NCI-H2227 (cell line): ENCODE measurements at regions not wholly inside any gene's neighbourhood (a gene's known extent, or its start where the extent isn't known, plus 50 kb on each side); places are given as distances from the start of the nearest gene placed in this dataset.
"Not testable (repeated sequence)": the region's sequence is repeated elsewhere in the genome, so short reads cannot be mapped to it uniquely, and the experiment has no call there.

ENCODE experiments used
- DNase-seq: peaks from one replicate; lab custom pipeline; 2025; ENCODE audit not compliant: unreplicated experiment; lab: John Stamatoyannopoulos, UW

DNA sequence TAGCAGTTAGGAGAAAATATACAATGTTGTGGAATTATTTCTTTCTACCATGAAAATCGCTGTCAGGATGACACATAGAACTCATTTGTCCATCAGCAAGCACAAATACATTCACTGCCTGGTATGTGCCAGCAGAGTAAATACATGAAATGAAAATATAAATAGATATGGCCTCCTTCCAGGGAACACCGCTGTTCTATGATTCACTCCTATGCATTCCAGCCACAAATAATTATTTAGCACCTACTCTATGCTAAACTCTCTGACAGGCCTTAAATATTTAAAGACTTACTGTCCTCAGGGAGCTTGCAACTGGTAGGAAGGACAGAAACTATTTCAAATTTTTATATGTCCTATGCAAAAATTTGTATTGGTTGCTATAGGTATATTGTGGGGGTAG lies 975.0 kb upstream of the NCAM2 start:
- DNase-seq, result no peak

DNA sequence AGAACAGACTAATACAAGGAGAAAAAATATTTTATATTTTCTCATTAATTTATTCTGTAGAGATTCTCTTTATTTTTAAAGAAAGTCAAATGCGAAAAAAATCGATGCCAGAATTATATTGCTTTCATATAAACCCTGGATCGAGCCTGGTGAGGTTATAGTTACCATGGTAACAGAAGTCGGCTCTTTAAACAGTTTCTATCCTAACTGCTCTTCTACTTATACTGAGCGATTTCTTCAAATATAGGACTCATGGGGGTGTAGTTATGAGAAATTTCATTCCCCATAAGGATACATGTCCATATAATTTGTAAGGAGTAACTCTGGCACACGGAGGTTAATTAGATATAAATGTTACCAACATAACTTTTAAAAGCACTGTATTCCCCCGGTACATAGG lies 973.5 kb upstream of the NCAM2 start:
- DNase-seq, result no peak

DNA sequence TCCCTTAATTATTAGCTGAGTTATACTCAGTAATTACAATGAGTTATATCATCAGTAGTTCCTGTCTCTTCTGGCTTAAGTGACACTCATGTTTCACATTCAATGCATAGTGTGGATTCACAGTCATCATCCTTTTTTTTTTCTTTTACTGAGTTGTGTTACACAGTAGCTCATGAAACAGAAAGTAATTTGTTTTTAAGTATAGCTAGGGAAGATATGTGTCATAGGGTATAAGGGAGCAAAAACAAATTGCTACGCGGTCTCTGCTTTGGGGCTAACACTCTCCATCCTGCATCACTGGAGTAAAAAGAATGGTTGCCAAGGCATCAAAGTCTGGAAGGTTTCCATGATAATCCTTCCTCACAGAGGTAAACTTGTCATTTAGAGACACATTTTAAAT lies 971.7 kb upstream of the NCAM2 start:
- no peak for DNase-seq

DNA sequence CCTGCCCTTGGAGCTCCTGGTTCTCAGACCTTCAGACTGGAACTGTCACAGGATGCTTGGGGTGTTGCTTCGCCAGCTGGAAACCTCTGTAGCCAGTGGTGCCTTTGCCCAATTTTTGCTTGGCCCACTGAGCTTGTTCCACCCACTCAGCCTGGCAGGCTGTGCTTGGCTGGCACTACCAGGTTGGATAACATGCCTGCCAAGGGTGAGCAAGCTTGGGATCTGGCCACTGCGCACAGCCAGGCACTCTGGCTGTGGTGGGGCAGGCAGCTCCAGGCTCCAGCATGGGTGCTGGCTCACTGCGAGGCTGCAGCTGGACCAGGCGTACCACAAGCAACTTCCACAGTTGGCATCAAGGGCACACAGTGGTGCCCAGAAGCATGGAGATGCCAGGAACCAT lies 967.8 kb upstream of the NCAM2 start:
- DNase-seq, result no peak

DNA sequence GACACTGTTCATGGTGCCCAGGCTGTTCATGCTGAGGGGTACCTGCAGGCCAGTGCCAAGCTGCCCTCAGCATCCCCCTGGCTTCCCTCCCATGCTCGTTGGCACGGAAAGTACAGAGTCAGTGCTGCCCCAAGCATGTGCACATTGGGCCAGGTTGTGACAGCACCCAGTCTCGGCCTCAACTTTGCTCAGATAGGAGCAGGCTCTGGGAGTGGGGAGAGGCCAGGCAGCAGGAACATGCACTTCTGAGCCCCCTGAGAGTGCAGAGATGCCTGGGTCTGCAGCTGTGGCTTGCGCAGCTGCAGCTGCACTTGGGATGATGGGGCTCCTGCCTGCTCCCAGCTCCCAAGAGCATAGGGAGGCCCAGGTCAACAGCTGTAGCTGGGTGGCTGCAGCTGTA lies 966.4 kb upstream of the NCAM2 start:
- DNase-seq, result no peak

DNA sequence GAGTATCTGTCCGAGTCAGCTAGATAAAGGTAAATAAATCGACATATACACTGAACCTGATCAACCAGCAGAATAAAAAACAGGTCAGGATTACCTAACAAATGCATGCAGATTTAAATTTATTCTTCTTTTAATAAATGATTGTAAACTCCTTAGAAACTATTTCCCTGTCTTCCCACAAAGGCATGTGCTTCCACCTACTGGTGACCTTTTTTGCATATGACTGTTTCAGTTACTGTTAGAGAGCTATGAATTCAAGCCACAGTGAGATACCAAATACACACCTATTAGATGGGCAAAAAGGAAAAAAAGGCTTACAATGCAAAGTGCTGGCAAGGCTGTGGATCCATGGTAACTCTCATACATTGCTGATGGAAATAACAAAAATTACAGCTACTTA lies 957.4 kb upstream of the NCAM2 start:
- no peak for DNase-seq

DNA sequence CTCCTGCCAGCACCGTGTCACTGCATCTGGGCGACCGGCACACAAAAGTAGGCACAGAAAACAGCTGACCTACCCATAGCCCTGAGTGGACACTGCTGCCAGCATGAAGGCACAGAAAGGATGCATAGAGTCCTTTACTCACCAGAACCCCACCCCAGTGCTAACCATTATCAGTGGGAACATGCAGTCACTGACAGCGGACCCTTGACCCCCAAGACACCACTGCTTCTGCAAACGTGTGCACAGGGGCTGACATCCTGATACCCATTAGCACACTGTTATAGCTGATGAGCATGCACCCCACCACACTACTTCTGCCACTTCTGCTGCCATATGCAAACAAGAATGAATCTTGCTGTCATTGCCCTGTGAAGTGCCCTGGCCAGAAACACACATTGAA lies 953.0 kb upstream of the NCAM2 start:
- DNase-seq, result no peak

DNA sequence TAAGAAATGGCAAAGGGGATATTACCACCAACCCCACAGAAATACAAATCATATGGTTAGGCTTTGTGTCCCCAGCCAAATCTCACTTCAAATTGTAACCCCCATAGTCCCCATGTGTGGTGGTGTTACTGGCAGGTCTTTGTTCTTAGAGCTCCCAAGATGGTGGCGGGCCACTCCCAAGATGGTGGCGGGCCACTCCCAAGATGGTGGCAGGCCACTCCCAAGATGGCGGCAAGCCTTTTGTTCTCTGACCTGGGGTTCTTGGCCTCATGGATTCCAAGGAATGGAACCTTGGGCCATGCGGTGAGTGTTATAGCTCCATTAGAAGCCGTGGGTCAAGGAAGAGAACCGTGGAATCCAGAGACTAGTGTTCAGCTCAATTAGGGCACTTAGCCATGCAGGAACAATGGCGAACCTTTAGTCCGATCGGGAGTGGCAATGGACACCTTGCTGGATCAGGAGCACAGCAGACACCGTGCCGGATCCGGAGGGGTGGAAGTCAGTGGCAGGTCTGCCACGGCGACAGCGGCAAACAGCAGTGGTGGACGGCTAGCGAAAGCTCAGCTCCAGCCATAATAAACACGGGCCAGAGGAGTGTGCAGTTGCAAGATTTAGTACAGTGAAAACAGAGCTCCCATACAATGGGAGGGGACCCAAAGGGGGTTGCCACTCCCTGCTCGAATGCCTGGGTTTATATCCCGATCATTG lies 949.9 kb upstream of the NCAM2 start:
- DNase-seq, result not testable (repeated sequence)

DNA sequence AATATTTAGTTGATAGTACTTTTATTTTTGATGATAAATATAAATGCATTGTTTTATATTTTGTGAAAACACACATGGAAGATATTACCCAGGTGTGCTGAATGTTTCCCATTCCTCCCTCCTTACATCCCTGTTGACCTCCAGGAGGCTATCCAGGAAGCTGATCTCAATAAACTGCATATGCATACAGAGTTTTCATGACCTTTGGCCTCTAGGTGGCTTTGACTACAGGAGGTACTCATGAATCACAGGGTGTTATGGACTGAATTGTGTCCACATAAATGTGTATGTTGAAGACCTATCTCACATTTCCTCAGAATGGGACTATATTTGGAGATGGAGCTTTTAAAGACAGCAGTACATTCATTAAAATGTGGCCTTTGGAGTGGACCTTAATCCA lies 914.9 kb upstream of the NCAM2 start:
- DNase-seq, result no peak

DNA sequence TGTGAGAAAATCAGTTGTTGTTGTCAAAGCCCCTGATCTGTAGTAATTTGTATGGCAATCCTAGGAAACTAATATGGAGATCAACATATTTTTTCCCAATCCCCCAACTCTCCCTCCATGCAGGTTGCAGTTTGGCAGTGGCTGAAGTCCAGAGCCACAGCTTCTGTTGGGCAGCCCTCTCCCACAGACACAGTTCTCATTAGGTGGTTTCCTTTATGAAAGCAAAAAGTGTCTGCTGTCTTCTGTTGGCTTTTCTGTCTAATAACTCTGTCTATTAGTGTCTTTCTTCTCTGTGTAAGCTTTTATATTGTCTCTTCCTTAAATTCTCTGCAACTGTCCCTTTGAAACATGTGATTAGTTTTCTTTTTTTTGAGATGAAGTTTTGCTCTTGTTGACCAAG lies 914.3 kb upstream of the NCAM2 start:
- no peak for DNase-seq

DNA sequence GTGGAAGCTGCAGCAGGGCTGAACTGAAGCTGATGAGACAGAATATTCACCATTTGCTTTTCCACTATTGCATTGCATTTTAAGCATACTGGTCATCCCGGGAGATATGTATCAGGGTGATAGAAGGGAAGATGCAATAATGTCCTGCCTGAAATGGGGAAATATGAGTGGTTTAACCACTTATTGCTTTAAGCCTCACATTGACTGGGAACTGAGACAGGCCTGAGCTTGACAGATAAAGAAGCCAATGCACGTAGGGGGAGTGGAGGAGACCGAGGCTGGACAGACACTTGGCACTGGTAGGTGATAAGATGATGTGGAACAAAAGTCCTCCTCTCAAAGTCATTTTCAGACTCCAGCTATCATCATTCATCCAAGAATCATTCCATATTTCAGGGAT lies 911.7 kb upstream of the NCAM2 start:
- no peak for DNase-seq

DNA sequence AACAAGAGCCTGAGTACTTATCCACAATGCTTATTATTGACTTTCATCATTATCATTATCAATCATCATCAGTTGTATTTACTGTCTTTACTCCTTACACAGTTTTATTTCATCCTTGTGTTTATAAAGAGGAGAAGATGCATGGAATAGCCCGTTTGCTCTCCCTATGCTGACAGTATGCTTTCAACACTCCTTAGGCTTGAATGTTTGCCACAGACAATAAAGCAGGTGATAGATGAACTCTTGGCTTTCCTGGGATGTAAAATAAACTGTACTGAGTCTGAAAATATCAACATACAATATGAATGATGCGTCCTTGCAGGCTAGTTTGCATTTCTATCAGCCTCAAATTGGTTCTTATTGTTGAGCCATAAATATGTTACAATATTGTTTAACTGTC lies 891.8 kb upstream of the NCAM2 start:
- DNase-seq, result no peak

DNA sequence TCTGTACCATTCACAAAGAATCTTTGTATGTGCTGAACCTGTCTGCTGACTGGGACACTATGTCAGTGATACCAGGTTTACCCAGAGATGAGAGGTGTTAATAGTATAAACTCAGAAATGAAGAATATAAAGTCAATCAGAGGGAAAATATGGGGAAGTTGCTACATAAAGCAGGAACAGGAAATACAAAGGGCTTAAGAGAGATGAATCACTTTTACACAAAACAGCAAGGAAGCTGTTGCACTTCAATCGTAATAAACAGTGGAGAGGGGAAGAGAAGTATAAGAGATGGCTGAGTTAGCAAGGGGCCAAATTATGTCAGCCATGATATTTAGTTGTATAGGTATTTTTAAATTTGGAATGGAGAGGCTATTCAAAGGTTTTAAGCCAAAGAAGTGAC lies 890.2 kb upstream of the NCAM2 start:
- DNase-seq, result no peak

DNA sequence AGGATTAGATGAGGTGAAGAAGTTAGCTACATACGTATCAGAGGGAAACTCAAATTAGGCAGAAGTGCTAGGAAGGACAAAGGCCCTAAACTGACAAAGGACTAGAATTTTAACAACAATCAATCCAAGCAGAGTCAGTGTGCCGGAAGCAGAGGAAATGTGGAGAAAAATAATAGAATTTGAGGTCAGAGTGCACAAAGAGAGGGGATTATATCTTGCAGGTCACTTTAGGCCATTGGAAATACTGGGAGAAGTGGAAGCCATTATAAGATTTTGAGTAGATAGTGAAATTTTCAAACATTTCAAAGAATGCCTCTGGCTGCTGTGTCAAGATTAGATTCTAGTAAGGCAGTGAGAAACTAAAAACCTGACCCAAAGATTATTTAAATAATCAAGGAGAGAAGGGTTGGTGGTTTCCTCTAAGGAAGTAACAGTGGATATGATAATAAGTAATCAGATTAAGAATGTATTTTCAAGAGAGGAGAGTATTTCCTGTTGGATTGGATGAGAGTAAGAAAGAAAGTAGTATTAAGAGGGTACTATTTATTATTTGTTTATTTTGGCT lies 889.2 kb upstream of the NCAM2 start:
- DNase-seq, result no peak

DNA sequence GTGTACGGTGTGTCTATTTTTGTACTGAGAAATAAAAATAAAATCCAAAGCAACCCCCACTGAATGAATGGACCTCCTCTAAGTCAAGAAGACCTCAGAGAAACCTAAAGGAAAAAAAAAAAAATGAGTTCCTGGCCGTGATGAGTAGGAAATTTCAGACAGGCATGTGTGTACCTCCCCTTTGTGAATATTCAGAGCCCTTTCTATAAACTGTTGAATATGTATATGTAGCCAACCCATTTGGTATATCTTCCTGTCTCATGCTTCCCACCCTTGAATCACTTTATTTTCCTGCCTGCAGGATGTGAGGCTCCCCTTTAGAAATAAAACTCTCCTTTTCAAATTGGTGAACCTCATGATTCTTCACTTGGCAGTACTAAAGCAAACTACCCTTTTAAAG lies 887.8 kb upstream of the NCAM2 start:
- no peak for DNase-seq

DNA sequence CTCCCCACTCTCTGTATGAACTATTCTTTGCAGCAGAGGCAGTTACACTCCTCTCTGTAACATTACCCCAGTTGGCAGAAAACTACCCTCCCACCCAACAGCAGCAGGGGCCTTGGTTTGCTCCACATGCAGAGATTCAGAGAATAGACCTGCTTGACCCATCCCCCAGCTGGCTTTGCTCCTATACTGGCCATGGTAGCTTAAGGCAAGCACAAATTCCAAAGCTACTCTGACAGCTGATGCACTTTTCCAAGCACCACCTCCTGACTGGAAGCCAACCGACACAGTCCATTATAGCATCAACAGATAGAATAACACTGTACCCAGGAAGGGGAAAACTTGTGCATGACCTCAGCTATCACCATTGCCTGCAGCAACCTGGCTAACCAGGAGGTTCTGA lies 846.5 kb upstream of the NCAM2 start:
- DNase-seq, result no peak

DNA sequence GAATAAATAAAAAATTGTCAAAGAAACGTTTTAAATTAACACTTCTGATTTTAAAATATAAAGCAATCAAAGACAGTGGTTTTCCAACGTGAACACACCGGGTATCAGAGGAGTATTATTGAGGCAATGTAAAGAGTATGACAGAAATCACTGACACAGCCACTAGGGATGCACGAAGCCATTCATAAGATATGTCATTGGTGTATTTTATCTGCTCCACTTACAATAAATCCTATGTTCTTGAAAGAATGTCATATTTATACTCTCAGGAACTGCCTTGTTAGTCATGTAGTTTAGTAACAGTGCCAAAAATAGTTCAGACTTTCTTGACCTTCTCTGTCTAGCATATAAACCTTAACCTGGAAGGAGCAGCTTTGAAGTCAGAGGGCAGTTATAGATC lies 835.0 kb upstream of the NCAM2 start:
- no peak for DNase-seq

DNA sequence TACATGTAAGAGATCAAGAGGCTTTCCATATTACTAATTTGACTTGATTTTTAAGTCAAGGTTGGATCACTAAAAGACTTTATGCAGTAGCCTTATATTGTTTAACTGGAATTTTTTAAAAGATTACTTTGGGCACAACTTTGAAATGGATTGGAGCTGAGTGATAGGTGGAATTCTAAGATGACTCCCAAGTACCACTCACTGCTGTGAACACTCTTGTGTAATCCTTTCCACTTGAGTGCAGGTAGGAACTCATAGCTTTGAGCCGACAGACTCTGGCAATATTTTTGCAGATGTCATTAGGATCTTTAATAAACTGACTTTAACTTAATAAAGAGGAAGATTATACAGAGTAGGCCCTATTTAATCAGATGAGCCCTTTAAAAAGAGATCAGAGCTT lies 831.1 kb upstream of the NCAM2 start:
- DNase-seq, result no peak

DNA sequence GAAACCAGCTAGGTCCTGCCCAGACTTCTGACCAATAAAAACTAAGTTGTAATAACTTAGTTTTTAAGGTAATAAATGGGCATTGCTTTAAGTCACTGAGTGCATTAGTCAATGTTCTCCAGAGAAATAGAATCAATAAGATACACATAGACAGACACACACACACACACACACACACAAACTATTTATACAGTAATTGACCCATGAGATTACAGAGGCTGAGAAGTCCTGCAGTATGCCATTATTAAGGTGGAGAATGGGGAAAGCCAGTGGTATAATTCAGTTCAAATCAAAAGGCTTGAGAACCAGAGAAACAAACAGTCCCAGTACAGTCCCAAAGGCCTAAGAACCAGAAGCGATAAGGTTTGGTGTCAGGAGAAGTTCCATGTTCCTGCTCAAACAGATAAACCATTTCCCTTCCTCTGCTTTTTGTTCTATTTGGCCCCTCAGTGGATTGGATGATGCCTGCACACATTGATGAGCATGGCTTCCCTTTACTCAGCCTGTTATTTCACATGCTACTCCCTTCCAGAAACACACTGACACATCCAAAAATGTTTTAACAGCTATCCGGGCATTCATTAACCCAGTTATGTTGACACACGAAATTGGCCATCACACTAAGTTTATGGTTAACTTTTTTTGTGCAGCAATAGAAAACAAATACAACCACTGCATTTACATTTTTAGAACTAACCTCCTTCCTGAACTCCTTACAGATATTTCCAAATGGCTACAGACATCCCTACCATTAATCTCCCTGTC lies 828.2 kb upstream of the NCAM2 start:
- no peak for DNase-seq

DNA sequence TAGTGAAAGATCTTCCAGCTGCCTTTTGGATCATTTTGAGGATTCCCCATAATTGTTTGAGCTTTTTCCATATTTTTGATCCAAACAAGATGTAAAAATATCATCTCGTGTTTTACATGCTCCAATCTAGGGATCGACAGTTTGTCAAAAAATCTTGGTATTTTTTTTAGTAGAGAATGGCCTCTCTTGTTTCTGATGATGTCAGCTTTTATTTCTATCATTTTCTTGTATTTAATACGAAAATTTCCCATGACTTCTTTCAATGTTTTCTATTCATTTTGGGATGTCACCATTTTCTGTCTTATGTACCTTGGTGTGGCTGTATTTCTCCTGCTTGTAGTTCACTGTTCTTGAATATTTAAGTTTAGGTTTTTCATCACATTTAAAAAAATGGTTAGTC lies 812.0 kb upstream of the NCAM2 start:
- no peak for DNase-seq

DNA sequence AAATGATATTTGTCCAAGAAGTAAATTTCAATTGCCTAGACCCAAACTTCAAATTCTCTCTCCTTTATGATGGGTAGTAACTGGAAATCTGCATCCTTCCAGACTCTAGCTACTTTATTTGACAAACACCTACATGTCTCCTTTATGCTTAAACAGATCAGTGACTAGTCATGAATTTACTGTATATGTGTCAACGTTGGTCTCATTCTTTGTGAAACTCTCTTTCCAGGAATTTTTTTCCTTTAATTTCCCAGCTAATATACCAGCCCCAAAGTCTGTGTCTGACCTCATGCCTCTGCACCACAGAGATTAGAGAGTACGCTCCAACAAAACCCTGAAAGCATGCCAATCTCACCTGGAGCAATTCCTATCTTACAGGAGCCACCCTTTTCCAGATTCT lies 811.2 kb upstream of the NCAM2 start:
- DNase-seq, result no peak

DNA sequence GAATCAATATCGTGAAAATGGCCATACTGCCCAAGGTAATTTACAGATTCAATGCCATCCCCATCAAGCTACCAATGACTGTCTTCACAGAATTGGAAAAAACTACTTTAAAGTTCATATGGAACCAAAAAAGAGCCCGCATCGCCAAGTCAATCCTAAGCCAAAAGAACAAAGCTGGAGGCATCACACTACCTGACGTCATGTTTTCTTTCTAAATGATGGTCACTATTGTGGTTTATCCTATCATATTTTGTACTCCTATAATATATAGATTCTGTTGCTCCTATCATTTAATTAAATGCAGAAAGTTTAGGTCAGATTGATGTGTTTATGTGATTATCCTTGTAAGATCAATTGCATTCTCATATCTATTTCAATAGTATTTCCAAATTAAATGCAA lies 796.9 kb upstream of the NCAM2 start:
- not testable (repeated sequence) for DNase-seq

DNA sequence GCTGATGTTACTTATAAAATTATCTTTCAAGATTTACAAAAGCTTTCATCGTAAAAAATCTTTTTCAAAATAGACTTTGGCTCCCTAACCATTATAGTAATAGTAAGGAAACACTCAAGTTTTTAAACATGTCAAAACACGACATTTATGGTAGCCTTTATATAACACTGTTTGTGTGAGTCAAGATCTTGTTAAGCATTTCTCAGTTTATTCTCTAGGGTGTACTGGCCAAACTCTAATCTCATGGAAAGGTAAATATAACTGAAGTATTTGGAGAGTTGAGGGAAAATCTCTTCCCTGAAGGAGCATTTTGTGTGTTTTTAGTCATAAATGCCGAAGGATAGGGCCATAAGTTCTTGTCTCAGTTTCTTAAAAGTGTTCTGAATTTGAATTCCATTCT lies 790.9 kb upstream of the NCAM2 start:
- DNase-seq, result no peak
